ENCODE measurements at regions not wholly inside any gene's neighbourhood (a gene's known extent, or its start where the extent isn't known, plus 50 kb on each side); places are given as distances from the start of the nearest gene placed in this dataset.

DNA sequence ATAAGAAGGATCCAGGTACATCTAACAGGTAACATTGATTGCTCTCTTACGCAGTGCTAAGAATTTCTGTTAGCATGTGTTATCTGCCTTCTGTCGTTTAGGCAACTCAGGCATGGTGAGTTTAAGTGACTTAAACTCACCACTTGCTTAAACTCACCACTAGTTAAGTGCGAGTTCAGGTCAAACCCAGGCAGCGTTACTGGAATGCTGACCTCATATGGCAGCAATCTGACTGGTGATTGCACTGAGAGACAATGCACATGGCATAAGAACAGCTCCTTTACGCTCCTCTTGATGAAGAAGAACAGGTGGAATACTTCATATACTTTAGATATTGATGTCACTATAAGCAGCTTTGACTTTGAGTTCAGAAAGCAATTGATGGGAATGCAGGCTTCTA is 954.1 kb downstream of the SOCS6 start:
- ATAC-seq (ENCODE audit: low read depth), result no peak

DNA sequence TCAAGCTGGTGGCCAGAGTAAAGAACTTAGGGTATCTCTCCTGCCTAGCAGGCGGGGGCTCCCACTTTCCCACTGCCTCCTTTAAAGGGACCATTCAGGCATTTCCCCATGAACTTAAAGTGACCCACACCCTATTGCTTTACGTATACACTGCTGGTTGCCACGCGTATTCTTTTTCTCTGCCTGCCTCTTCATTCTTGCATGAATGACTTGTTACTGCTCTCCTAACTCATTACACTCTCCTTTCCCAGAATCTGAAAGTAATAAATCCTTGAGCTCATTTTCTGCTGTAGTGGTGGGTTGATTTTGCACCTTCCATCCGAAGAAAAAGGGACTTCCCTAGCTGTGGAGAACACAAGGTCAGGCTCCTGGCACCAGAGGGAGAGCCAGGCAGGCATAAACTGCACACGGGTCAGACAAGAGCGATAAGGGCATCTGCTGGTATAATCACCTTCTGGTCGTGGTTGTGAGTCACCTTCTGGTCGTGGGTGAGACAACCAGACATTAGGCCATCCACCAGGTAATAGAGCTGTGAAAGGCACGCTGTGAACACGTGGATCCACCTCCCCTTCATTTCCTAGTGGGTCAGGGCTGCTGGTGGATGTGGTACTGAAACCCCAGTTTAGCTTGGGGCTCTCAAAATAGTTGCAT is 950.3 kb downstream of the SOCS6 start:
- Histone ChIP-seq H3K4me1 (ENCODE audit: insufficient read depth, poor library complexity, severe bottlenecking) (no peaks in the 10 kb centered on the region), H3K27me3 (ENCODE audit: insufficient read depth, poor library complexity, severe bottlenecking) (no peaks in the 10 kb centered on the region), H3K9me3 (ENCODE audit: severe bottlenecking) (no peaks in the 10 kb centered on the region), H3K36me3 (ENCODE audit: low read depth) (no peaks in the 10 kb centered on the region), H3K4me3 (ENCODE audit: severe bottlenecking) (no peak overlapping the region), H3K27ac (ENCODE audit: poor library complexity, severe bottlenecking) (no peak overlapping the region)
- ATAC-seq (ENCODE audit: low read depth) (no peak), DNase-seq (ENCODE audit: low spot score) (no peak)
- no peak for TF ChIP-seq CTCF (IDR thresholded peaks at IDR 0.05; ENCODE audit: poor library complexity, severe bottlenecking)

More for the DNA sequence above, 954.1 kb downstream of the SOCS6 start:
- H3K4me1 ChIP-seq (ENCODE audit: insufficient read depth, poor library complexity, severe bottlenecking), result no peaks in the 10 kb centered on the region
- H3K27ac ChIP-seq (ENCODE audit: poor library complexity, severe bottlenecking), result no peak overlapping the region
- no peaks in the 10 kb centered on the region for H3K9me3 ChIP-seq (ENCODE audit: severe bottlenecking)
- DNase-seq (ENCODE audit: low spot score), result no peak
- no peaks in the 10 kb centered on the region for H3K27me3 ChIP-seq (ENCODE audit: insufficient read depth, poor library complexity, severe bottlenecking)
- no peak for TF ChIP-seq CTCF (IDR thresholded peaks at IDR 0.05; ENCODE audit: poor library complexity, severe bottlenecking)
- no peak overlapping the region for H3K4me3 ChIP-seq (ENCODE audit: severe bottlenecking)
- H3K36me3 ChIP-seq (ENCODE audit: low read depth), result no peaks in the 10 kb centered on the region

DNA sequence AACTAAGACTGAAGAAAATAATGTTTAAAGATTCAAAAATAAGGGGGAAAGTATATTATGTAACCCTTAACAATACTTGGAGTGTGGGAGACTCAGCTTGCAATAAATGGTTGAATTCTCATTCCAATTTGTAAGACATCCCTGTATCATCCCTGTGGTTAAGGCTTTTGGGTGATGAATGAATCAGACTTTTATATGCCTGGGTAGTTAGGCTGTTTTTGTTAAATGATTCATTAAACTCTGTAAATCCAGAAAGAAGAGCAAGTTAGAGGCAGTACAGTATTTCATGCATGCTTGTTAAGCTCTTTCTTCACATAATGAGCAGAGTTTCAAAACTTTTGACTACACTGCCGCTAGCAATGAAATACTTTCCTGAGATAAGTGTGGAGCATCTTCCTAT is 948.8 kb downstream of the SOCS6 start:
- no peak overlapping the region for H3K4me3 ChIP-seq (ENCODE audit: severe bottlenecking)
- ATAC-seq (ENCODE audit: low read depth) (no peak), DNase-seq (ENCODE audit: low spot score) (no peak)
- H3K27me3 ChIP-seq (ENCODE audit: insufficient read depth, poor library complexity, severe bottlenecking), result no peaks in the 10 kb centered on the region
- H3K27ac ChIP-seq (ENCODE audit: poor library complexity, severe bottlenecking), result no peak overlapping the region
- no peaks in the 10 kb centered on the region for H3K4me1 ChIP-seq (ENCODE audit: insufficient read depth, poor library complexity, severe bottlenecking)
- H3K36me3 ChIP-seq (ENCODE audit: low read depth), result no peaks in the 10 kb centered on the region
- TF ChIP-seq CTCF (IDR thresholded peaks at IDR 0.05; ENCODE audit: poor library complexity, severe bottlenecking), result no peak
- H3K9me3 ChIP-seq (ENCODE audit: severe bottlenecking), result no peaks in the 10 kb centered on the region

DNA sequence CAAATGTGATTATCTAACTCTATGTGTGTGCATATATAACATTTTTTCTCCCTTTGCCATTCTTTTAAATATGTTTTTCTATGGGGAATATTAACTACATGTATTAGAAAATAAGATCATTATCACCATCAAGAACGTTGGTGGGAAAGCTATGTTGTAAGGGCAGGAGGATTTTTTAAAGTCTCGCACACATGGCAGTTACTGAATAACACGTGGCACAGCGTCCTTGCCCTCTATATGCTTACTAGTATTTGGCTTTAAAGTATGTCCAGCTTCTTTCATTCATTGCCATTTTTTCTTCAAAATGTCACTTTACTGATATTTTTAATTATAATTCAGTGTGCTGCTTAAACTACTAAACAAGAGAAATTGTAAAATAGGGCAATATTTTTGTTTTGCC is 944.3 kb downstream of the SOCS6 start:
- no peak for TF ChIP-seq CTCF (IDR thresholded peaks at IDR 0.05; ENCODE audit: poor library complexity, severe bottlenecking)

GRCh38 chr18:71223486-71223885 is 934.6 kb downstream of the SOCS6 start:
- H3K27me3 ChIP-seq (ENCODE audit: insufficient read depth, poor library complexity, severe bottlenecking), result no peaks in the 10 kb centered on the region
- H3K4me3 ChIP-seq (ENCODE audit: severe bottlenecking), result no peak overlapping the region
- H3K4me1 ChIP-seq (ENCODE audit: insufficient read depth, poor library complexity, severe bottlenecking), result no peaks in the 10 kb centered on the region
- no peak overlapping the region for H3K27ac ChIP-seq (ENCODE audit: poor library complexity, severe bottlenecking)
- ATAC-seq (ENCODE audit: low read depth) (no peak), DNase-seq (ENCODE audit: low spot score) (no peak)
- no peaks in the 10 kb centered on the region for H3K36me3 ChIP-seq (ENCODE audit: low read depth)
- no peaks in the 10 kb centered on the region for H3K9me3 ChIP-seq (ENCODE audit: severe bottlenecking)
- TF ChIP-seq CTCF (IDR thresholded peaks at IDR 0.05; ENCODE audit: poor library complexity, severe bottlenecking), result no peak

More for the DNA sequence above, 944.3 kb downstream of the SOCS6 start:
- Histone ChIP-seq H3K27ac (ENCODE audit: poor library complexity, severe bottlenecking) (no peak overlapping the region), H3K4me1 (ENCODE audit: insufficient read depth, poor library complexity, severe bottlenecking) (no peaks in the 10 kb centered on the region), H3K4me3 (ENCODE audit: severe bottlenecking) (no peak overlapping the region), H3K27me3 (ENCODE audit: insufficient read depth, poor library complexity, severe bottlenecking) (no peaks in the 10 kb centered on the region), H3K9me3 (ENCODE audit: severe bottlenecking) (no peaks in the 10 kb centered on the region), H3K36me3 (ENCODE audit: low read depth) (no peaks in the 10 kb centered on the region)
- DNase-seq (ENCODE audit: low spot score) (no peak), ATAC-seq (ENCODE audit: low read depth) (no peak)
